HG03354 (cell line): ENCODE measurements at regions not wholly inside any gene's neighbourhood (a gene's known extent, or its start where the extent isn't known, plus 50 kb on each side); places are given as distances from the start of the nearest gene placed in this dataset.
"Not testable (repeated sequence)": the region's sequence is repeated elsewhere in the genome, so short reads cannot be mapped to it uniquely, and the experiment has no call there.

ENCODE experiments used
- ATAC-seq: cut with Tn5 transposase; IDR thresholded peaks from one replicate; pipeline ENCODE4 v1.9.1; 2021; ENCODE audit warnings: mild to moderate bottlenecking; ENCODE audit not compliant: unreplicated experiment, poor library complexity, severe bottlenecking

DNA sequence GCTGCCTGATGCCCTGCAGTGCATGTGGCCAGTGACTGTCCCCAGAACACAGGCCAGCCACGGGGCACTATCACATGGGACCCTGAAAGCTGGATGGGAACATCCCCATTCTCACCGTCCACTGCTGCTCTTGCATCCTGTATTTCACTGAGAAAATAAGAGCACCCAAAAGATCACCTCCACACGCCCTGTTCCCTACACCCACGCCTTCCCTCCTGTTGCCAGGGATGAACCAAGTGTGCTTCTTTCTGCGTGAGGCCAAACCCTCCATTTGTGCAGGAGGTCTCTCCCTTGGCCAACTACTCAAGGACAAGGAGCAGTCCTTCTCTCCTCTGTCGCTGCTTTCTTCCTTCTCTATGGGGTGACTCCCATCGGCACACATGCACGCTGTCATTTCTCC is 118.3 kb downstream of the LRRC37A3 start:
- ATAC-seq, result not testable (repeated sequence)

DNA sequence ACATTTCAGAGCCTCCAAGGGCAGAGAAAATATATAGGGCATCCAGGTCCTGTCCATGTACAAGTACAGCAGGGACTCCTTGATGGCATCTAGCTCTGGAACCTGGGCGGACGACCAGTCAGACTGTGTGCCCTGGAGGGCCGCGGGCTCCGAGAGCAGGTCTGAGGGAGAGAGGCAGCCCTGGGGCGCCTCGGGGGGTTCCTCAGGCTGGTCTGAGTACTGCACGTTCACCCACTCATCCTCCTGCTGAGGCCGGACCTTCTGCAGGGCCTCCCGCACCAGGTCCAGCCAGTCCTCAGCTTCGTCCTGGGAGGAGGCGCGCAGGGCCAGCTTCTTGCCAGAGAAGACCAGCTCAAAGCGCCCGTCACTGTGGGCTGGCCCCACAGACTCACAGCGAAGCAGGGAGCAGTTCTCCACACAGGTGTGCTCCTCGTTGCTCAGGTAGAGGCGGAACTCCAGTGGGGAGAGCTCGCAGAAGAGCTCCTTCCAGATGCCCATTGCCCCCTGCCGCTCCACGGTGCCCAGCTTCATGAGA is 118.8 kb downstream of the LRRC37A3 start:
- not testable (repeated sequence) for ATAC-seq

DNA sequence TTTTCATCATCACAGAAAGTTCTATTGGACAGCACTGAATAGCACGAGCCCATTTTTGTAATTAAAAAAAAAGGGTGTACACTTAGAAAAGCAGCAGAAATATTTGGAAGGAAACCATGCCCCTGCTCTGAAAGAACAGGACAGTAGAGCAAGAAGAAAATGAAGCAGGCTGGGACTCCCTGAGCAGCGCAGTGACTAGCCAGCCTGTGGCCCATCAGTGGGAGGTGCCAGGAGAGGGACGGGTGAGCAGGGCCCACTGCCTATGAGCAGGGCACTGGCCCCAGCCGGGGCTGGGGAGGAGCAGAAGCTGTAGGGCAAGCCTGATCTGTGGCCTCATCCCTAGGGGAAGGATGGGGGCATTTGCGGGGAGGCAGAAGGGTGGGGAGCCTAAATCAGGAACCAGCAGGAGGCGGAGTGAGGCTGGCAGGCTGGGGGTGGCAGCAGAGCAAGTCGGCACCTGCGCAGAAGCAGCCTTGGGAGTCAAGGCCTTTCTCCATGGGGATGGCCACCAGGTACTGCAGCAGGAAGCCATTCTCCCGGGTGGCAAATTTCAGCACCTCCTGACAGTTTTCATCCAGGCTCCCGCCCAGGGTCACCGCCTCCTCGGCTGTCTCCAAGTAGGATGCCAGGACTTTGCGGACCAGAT is 119.6 kb downstream of the LRRC37A3 start:
- not testable (repeated sequence) for ATAC-seq

DNA sequence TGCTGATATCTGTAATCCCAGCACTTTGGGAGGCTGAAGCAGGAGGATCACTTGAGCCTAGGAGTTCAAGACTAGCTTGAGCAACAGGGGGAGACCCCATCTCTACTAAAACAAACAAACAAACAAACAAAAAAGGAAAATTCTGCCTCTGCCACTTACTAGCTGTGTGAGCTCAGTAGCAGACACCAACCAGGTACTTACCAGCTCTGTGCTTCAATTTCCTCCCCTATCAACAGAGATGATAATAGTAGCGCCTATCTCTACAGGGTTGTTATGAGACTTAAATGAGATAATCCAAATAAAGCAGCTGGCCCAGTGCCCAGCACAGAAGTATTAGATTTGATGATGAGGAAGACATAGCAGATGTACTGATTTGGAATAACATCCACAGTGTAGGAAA is 120.3 kb downstream of the LRRC37A3 start:
- not testable (repeated sequence) for ATAC-seq

DNA sequence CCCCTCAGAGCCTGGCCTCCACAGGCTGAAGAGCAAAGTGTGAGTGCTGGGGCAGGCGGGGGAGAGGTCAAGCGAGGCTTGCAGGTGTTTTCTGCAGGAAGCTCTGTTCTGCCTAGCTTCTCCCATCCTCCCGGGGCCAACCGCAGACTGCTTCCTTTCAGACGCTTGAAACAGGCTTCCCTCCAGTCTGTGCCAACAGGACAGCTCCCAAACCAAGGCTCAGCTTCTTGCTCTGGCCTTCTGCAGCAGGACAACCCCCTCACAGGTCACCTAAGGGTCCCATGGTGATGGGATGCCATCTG is 120.8 kb downstream of the LRRC37A3 start:
- not testable (repeated sequence) for ATAC-seq

DNA sequence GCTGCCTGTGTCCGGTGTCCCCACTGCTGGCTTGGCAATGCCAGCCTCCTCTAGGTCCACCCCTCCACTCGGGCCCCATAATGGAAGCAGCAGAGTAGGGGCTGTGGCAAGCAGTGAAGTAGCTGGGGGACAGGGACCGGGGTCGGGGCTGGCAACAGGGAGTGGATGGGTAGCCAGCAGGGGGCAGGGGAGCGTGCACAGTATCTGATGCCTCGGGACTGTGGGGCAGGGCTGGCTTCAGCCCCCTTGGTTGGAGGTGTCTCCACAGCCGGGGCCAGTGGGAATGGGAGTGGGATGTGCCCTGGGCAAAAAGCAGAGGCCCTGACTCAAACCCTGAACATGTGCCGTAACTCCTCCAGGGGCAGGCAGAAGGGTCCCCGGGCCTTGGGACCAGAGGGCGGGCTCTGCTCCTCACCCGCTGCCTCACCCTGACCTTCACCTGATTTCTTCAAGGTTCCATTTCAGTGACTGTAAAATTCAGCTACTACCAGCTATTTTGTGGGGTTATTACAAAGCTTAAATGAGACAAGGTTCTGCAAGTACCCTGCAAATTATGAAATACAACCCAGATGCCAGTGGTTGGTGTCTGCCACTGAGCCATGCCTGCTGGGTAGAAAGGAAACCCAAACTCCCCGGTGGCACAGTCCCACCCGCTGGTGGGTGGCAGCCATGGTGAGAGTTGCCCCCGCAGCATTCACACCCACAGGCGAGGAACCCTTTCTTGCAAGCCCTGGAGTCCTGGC is 121.4 kb downstream of the LRRC37A3 start:
- ATAC-seq, result not testable (repeated sequence)

DNA sequence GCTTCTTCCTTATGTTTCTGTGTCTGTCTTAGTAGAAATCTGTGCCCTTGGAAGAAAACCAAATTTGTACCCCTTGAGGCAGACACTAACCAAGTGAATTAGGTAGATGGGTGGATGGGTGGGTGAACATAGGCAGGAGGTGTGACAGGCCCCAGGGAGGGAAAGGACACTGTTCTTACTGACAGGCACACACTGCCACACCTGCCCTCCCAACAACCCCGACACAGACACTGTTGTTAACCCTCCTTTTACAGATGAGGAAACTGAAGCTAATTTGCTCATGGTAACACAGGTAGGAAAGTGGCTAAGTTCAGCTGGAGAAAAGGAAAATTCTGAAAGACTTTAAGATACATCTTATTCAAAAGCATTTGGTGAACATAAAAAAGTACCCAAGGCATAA is 123.9 kb downstream of the LRRC37A3 start:
- ATAC-seq, result not testable (repeated sequence)

DNA sequence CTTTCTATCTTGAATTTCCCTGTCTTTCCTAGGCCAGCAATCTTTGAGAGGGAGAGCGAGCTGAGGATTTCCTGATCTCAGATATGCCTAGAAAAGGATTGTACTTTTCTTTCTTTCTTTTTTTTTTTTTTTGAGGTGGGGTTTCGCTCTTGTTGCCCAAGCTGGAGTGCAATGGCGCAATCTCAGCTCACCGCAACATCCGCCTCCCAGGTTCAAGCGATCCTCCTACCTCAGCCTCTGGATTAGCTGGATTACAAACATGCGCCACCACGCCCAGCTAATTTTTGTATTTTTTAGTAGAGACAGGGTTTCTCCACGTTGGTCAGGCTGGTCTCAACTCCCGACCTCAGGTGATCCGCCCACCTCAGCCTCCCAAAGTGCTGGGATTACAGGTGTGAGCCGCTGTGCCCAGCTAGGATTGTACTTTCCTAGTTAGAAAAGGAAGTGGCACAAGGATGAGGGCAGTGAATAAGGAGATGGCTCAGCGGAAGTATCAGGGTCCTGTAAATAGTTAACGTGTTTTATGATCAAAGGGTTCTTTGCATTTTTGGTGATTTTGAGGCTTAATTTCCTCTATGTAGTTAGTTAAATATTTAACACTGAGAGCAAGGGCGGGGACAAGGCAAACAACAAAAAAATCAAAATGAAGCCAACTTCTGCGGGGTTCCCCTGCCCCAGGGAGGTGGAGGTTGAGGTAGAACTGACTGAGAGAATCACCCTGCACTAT is 124.6 kb downstream of the LRRC37A3 start:
- not testable (repeated sequence) for ATAC-seq

DNA sequence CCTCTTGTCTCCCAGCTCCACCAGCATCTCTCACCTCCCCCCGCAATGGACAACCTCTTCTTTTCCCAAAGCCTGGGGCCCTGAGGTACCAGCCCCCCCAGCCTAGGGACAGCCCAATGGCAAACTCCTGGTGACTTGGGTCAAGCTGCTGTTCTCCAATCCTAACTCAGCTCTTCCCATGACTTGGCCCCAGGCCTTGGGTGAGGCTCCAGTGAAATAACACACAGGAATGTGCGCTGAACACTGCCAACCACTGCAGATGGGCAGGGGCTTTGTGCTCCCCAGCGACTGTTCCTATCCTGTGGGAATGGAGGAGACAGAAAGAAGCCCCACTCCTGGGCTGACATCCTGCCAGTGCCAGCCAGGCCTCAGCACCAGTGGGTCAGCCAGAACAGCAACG is 125.2 kb downstream of the LRRC37A3 start:
- not testable (repeated sequence) for ATAC-seq

DNA sequence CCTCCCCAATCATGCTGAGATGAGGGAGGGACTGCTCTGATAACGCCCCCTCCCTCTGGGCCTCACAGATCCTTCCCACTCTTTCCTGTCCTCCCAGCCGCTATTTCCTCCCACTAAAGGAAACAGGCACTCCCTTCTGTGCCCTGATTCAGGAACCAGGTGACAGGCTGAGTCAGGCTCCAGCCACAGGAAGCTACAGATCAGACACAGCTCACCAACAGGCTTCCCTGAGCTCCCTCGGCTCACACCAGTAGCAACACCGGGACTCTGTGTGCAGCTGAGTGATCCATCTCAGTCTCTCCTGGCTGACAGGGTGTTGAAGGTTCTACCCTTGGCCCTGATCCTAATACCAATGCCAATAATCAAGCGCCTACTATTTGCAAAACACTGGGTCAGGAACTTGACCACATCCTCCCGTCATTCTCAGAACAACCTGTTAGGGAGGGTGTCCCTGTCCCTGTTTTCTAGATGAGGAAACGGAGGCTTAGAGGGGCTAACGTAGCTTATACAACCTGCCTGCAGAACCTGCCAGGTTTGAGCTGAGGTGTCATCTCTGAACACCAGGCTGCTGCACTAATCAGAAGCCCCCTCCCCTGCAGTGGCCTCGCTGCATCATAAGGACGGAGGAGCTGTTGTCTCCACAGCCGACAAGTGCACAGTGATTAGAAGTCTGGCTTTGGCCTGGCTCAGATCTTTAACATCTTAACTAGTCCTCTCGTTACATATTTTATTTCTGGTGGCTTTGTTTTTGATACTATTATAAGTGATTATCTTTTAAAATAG is 126.3 kb downstream of the LRRC37A3 start:
- ATAC-seq, result not testable (repeated sequence)

DNA sequence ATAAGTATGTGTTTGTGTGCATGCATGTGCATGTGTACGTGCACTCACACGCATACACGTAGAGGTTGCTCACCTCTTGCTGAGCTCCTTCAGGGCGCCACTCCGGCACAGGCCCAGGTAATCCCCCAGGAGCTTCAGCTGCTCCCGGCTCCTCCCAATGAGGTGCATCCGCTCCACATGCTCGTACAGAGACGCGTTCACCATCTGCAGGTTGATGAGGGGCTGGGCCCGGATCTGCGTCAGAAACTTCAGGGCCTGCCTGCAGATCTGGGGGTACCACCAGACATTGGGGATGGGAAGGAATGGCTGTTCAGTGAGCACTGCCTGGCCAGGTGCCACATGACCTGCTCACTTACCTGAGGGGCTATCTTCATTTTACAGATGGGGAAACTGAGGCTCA is 127.0 kb downstream of the LRRC37A3 start:
- not testable (repeated sequence) for ATAC-seq

DNA sequence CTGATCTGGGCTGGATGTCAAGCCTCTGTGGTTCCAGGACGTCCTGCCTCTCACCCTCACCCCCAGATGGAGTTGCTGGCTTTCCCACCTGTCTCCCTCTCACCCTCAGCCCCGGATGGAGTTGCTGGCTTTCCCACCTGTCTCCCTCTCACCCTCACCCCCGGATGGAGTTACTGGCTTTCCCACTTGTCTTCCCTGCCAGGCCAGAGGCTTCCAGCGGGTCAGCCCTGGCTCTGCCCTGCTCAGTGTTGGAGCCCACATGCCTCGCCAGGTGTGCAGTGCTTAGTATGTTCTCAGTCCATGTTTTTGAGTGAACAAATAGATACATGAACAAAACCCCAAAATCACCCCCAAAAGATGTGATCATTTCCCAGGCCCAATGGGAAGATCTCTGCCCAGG is 127.6 kb downstream of the LRRC37A3 start:
- ATAC-seq, result not testable (repeated sequence)

DNA sequence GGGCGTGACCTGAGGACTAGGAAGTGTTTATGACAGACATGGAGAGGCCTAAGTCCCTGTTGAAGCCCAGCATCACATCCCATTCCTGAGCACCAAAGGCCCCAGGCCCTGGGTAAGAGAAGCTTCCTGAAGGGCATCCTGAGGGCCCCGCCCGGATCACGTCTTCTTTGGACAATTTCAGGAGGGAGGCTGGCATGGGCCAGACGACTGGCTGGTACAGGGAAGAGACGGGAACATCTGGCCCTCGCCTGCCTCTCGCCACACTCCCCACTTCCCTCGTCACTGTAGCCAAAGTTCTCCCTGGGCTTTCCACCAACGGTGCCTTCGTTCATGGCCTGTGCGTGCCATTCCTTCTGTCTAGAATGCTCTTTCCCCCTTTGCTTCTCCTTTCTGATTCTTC is 128.1 kb downstream of the LRRC37A3 start:
- not testable (repeated sequence) for ATAC-seq

DNA sequence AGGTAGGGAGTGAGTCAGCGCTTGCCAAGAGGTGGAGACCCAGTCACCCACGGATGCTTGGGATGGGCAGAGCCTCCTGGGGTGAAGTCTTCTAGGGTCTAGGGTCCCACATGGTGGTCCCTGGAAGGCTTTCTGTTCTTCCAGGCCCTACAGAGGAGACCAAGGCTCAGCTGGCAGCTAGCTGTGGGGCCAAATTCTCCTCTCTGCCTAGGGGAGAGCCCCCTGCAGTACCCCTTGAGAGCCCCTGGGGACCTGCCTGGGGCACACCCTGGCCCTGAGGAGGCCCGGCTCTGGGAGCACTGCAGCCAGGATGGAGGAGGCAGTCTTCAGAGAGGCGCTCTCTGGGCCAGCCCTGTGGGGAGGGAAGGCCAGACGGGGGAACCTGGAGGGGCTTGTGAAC is 128.6 kb upstream of the SMURF2 start:
- not testable (repeated sequence) for ATAC-seq

DNA sequence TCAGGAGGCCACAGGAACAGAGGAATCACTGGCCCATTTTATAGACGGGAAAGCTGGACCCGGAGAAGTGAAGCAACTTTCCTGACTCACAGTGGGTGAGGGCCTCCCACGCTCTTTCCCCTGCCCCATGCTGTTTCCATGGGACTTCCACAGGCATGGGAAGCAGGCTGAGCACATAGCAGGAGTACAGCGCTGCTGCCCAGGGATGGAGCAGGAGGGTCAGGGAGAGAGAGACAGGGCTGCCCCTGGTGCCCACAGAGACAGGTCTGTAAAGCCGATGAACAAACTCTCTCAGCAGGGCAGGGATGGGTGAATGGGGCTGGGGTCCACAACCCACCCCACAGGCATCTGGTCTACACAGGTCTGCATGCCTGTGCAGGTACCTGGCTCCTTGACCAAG is 128.1 kb upstream of the SMURF2 start:
- ATAC-seq, result not testable (repeated sequence)

DNA sequence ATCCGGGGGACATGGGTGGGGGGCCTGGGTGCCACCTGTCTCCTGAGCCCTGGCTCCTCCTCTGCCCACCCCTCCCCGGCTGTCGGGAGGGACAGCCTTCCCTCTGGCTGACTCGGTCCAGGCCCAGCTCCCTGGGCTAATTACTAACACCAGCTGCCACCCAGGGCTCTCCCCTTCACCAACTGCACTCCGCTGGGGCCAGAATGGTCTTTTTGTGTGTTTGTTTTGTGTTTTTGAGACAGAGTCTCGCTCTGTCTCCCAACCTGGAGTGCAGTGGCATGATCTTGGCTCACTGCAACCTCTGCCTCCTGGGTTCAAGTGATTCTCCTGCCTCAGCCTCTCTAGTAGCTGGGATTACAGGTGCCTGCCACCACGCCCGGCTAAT is 126.9 kb upstream of the SMURF2 start:
- ATAC-seq, result not testable (repeated sequence)

DNA sequence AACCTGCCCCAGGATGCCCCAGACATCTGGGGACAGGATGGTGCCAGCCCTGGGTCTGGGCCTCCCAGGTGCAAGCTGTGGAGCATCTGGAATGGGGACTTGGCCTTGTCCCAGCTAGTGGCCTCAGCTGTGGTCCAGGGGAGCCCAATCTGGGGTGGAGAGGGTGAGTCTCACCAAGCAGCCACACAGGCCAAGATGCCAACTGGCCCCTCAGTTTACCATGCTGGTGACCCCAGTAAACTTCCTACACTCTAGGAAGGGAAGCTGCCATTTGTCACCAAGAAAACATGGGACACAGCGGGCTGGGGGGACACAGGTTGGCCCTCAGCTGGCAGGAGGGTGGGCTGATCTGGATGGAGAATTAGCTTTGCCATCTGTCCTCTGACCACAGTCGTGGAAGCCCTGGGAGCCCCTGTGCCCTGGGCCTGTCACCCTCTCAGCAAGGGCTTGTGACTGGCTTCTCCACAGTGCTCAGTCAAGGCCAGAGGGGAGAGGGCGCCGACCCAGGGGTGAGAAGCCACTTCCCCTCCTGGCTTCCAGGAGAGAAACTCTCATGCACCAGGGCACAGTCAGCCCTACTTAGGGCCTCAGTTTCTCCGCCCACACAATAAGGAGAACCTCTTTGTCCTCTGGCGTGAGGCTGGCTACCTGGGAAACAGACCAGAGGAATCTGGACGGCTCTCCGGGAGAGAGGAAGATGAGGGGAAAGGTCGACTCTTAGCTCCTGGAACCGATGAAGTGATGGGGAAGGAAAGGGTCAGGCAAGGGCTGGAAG is 126.4 kb upstream of the SMURF2 start:
- no peak for ATAC-seq

DNA sequence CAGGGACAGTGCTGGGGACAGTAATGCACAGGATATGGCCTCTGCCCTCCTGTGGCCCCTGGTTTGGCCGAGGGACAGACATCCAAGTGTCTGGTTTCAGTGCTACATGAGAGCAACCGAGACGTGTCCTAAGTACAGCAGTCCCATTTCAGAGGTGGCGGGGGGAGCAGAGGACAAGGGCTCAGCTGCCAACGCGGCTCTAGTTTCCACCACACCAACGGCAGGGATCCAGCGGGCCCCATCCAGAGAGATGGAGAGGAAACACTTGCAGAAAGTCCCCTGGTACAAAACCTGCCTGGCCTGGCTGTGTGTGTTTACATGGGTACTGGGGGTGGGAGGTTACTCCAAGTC is 125.8 kb upstream of the SMURF2 start:
- ATAC-seq, result no peak

DNA sequence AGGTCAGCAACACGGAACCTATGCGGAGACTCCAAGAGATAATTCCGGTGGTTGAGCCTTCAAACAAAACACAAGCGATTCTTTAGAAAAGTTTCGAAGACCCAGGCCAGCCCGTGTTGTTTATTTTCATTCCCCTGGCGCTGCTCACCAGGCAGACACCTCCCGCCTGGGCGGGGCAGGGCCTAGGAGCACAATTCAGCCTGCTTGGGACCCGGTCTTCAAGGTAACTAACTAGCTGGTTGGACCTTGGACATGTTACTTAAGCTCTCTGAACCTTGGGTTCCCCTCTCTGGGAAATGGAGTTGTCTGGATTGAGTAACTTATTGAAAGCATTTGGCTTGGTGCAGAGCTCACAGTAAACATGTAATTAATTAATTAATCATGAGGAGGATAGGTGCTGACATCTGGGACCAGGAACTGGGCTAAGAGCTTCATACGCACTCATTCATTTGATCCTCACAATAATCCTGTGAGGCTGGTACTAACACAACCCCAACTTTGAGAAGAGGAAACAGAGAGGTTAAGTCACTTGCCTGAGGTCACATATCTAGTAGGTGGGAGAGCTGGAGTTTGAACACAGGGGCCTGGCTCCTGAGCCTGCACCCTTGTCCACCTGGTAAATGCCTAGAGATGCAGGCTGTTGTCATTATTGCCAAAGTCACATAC is 125.3 kb upstream of the SMURF2 start:
- no peak for ATAC-seq
